Esophagus muscularis mucosa (tissue), 4 donors: ENCODE measurements at regions not wholly inside any gene's neighbourhood (a gene's known extent, or its start where the extent isn't known, plus 50 kb on each side); places are given as distances from the start of the nearest gene placed in this dataset.

ENCODE experiments used
- DNase-seq: peaks from one replicate; pipeline ENCODE4 v3.0.0-alpha.2; 2017; ENCODE audit errors: extremely low spot score
- H3K27ac ChIP-seq, 4 donors: fragments of 200-600 bp; sonication (generic); replicated peaks in 1 of 4; 1 replicate in 3 of 4; 2 replicates in 1 of 4; pipeline ENCODE4 v1.5.1; 2016 to 2019; ENCODE audit warnings: mild to moderate bottlenecking in 1 of 4
- H3K27me3 ChIP-seq, 4 donors: fragments of 200-600 bp; sonication (generic); one replicate each; pipeline versions ENCODE4 v1.5.1 to v1.6.0; 2016 to 2019
- H3K36me3 ChIP-seq, 4 donors: fragments of 200-600 bp; sonication (generic); one replicate each; pipeline ENCODE4 v1.5.1; 2016 to 2019
- H3K4me1 ChIP-seq, 4 donors: fragments of 200-600 bp; sonication (generic); one replicate each; pipeline ENCODE4 v1.5.1; 2016 to 2019
- H3K4me3 ChIP-seq, 4 donors: fragments of 200-600 bp; sonication (generic); 1 replicate in 2 of 4; 2 replicates in 2 of 4; pipeline ENCODE4 v1.5.1; 2016 to 2019; ENCODE audit warnings: mild to moderate bottlenecking in 4 of 4, moderate library complexity in 1 of 4
- H3K9me3 ChIP-seq, 4 donors: fragments of 200-600 bp; sonication (generic); 1 replicate in 3 of 4; 2 replicates in 1 of 4; pipeline ENCODE4 v1.5.1; 2016 to 2019
- CTCF ChIP-seq, 3 experiments: fragments of 200-600 bp in 2 of 3; fragments of 450-650 bp in 1 of 3; sonication (generic) in 2 of 3; IDR thresholded peaks; one replicate each; pipeline ENCODE4 v1.5.1; 2017 to 2019; ENCODE audit warnings: antibody characterized with exemption in 3 of 3, mild to moderate bottlenecking in 2 of 3, moderate library complexity in 1 of 3
- EP300 ChIP-seq: sonication (generic); formaldehyde crosslinking; IDR thresholded peaks from one replicate; pipeline ENCODE4 v1.6.1; 2017; ENCODE audit warnings: antibody characterized with exemption
- POLR2A ChIP-seq: fragments of 450-650 bp; IDR thresholded peaks from one replicate; pipeline ENCODE4 v1.6.1; 2017; ENCODE audit warnings: antibody characterized with exemption, moderate library complexity, mild to moderate bottlenecking, low read depth
- POLR2AphosphoS5 ChIP-seq, 2 donors: sonication (generic); formaldehyde crosslinking; IDR thresholded peaks; one replicate each; pipeline ENCODE4 v1.6.1; 2017; ENCODE audit warnings: antibody characterized with exemption in 2 of 2
- WGBS: methylation state at CpG from one replicate; pipeline ENCODE4 v1.1.5; 2018; 5-methylcytosine and 5-hydroxymethylcytosine counted together
- intact Hi-C: fragments of 100-400 bp; cut with DNase I; formaldehyde crosslinking; loops from one replicate; pipeline ENCODE4 v1.15.1; 2023

GRCh38 chr11:92591521-92591920 lies 366.9 kb downstream of the FAT3 start:
- Histone ChIP-seq H3K4me1 (no peaks in the 10 kb centered on the region), H3K27me3 (no peaks in the 10 kb centered on the region), H3K4me3 (no peak overlapping the region), H3K27ac (no peak overlapping the region), H3K9me3 (no peaks in the 10 kb centered on the region), H3K36me3 (no peaks in the 10 kb centered on the region)
- no peak for DNase-seq
- intact Hi-C loops = no loop called here
- 67% methylated on average over 2 of the region's 2 CpGs for WGBS
- no peak for TF ChIP-seq EP300
- TF ChIP-seq POLR2A = no peak
- no peak for TF ChIP-seq CTCF (IDR thresholded peaks at IDR 0.05)
- no peak for TF ChIP-seq POLR2AphosphoS5 (IDR thresholded peaks at IDR 0.05)

GRCh38 chr11:92594251-92594650 lies 369.6 kb downstream of the FAT3 start:
- H3K4me3 ChIP-seq = no peak overlapping the region
- H3K9me3 ChIP-seq = no peaks in the 10 kb centered on the region
- H3K27me3 ChIP-seq = no peaks in the 10 kb centered on the region
- TF ChIP-seq CTCF (IDR thresholded peaks at IDR 0.05) = no peak
- TF ChIP-seq POLR2A = no peak
- TF ChIP-seq POLR2AphosphoS5 (IDR thresholded peaks at IDR 0.05) = no peak
- TF ChIP-seq EP300 = no peak
- intact Hi-C loops = no loop called here
- no peak for DNase-seq
- H3K36me3 ChIP-seq = no peaks in the 10 kb centered on the region
- H3K4me1 ChIP-seq = no peaks in the 10 kb centered on the region
- no peak overlapping the region for H3K27ac ChIP-seq

GRCh38 chr11:92595052-92595451 lies 370.4 kb downstream of the FAT3 start:
- Histone ChIP-seq H3K36me3 (no peaks in the 10 kb centered on the region), H3K4me3 (no peak overlapping the region), H3K27ac (no peak overlapping the region), H3K27me3 (no peaks in the 10 kb centered on the region), H3K4me1 (no peaks in the 10 kb centered on the region), H3K9me3 (no peaks in the 10 kb centered on the region)
- TF ChIP-seq POLR2A = no peak
- no peak for TF ChIP-seq POLR2AphosphoS5 (IDR thresholded peaks at IDR 0.05)
- TF ChIP-seq CTCF (IDR thresholded peaks at IDR 0.05) = no peak
- no peak for TF ChIP-seq EP300
- intact Hi-C loops = no loop called here
- DNase-seq = no peak
- WGBS = 69% methylated on average over 1 of the region's 1 CpG

GRCh38 chr11:92596596-92597317 lies 372.1 kb downstream of the FAT3 start:
- Histone ChIP-seq H3K27ac (no peak overlapping the region), H3K4me3 (no peak overlapping the region), H3K9me3 (no peaks in the 10 kb centered on the region), H3K27me3 (no peaks in the 10 kb centered on the region), H3K4me1 (no peaks in the 10 kb centered on the region), H3K36me3 (no peaks in the 10 kb centered on the region)
- 80% methylated on average over 1 of the region's 1 CpG for WGBS
- intact Hi-C loops = no loop called here
- TF ChIP-seq POLR2A = no peak
- DNase-seq = no peak

GRCh38 chr11:92601048-92601447 lies 368.4 kb upstream of the MTNR1B start:
- Histone ChIP-seq H3K4me3 (no peak overlapping the region), H3K4me1 (no peaks in the 10 kb centered on the region), H3K36me3 (no peaks in the 10 kb centered on the region), H3K9me3 (no peaks in the 10 kb centered on the region), H3K27ac (no peak overlapping the region), H3K27me3 (no peaks in the 10 kb centered on the region)
- no peak for DNase-seq
- 95% methylated on average over 4 of the region's 4 CpGs for WGBS
- no peak for TF ChIP-seq EP300
- TF ChIP-seq CTCF (IDR thresholded peaks at IDR 0.05) = no peak
- TF ChIP-seq POLR2AphosphoS5 (IDR thresholded peaks at IDR 0.05) = no peak
- TF ChIP-seq POLR2A = no peak
- intact Hi-C loops = no loop called here
